ENCODE measurements at regions not wholly inside any gene's neighbourhood (a gene's known extent, or its start where the extent isn't known, plus 50 kb on each side); places are given as distances from the start of the nearest gene placed in this dataset.

- Histone ChIP-seq H3K4me1 (ENCODE audit: insufficient read depth) (no peaks in the 10 kb centered on the region), H3K27ac (ENCODE audit: low read depth) (no peak overlapping the region), H3K36me3 (ENCODE audit: insufficient read depth) (no peaks in the 10 kb centered on the region), H3K4me3 (ENCODE audit: low read depth, low read length) (no peak overlapping the region)
- DNase-seq (ENCODE audit: extremely low spot score) = no peak
- WGBS = 37% methylated on average over 2 of the region's 2 CpGs
Observed at GRCh38 chr9:82532504-82533180, 530.3 kb downstream of the RASEF start.

GRCh38 chr9:82535432-82535998, 527.4 kb downstream of the RASEF start:
- DNase-seq (ENCODE audit: extremely low spot score) = no peak
- WGBS = 73% methylated on average over 2 of the region's 2 CpGs
- H3K36me3 ChIP-seq (ENCODE audit: insufficient read depth) = no peaks in the 10 kb centered on the region
- H3K27ac ChIP-seq (ENCODE audit: low read depth) = no peak overlapping the region
- H3K4me3 ChIP-seq (ENCODE audit: low read depth, low read length) = no peak overlapping the region
- no peaks in the 10 kb centered on the region for H3K4me1 ChIP-seq (ENCODE audit: insufficient read depth)

DNA sequence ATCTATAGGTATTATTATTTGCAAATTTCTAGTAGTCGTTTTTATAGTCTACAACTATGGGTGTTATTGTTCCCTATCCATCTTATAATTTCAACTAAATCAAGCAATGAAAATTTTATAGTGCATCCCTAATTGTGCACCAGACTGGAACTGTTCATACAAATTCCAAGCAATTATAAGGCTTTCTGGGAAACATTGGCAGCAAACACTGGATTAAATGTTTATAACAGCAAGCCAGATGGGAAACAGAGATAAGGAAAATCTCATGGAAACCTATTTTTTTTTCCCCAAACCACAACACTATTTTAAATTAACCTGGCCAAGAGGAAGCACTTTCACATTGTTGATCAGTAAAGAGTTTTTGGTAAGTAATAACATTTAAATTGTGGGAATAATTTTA, 524.3 kb downstream of the RASEF start:
- H3K27ac ChIP-seq (ENCODE audit: low read depth) = no peak overlapping the region
- H3K4me3 ChIP-seq (ENCODE audit: low read depth, low read length) = no peak overlapping the region
- 38% methylated on average over 1 of the region's 1 CpG for WGBS
- H3K36me3 ChIP-seq (ENCODE audit: insufficient read depth) = no peaks in the 10 kb centered on the region
- H3K4me1 ChIP-seq (ENCODE audit: insufficient read depth) = no peaks in the 10 kb centered on the region
- no peak for DNase-seq (ENCODE audit: extremely low spot score)

- H3K4me3 ChIP-seq (ENCODE audit: low read depth, low read length) = no peak overlapping the region
- 82% methylated on average over 2 of the region's 2 CpGs for WGBS
- DNase-seq (ENCODE audit: extremely low spot score) = no peak
- no peaks in the 10 kb centered on the region for H3K36me3 ChIP-seq (ENCODE audit: insufficient read depth)
- H3K4me1 ChIP-seq (ENCODE audit: insufficient read depth) = no peaks in the 10 kb centered on the region
- H3K27ac ChIP-seq (ENCODE audit: low read depth) = no peak overlapping the region
Observed at GRCh38 chr9:82539146-82539545, 523.8 kb downstream of the RASEF start.

DNA sequence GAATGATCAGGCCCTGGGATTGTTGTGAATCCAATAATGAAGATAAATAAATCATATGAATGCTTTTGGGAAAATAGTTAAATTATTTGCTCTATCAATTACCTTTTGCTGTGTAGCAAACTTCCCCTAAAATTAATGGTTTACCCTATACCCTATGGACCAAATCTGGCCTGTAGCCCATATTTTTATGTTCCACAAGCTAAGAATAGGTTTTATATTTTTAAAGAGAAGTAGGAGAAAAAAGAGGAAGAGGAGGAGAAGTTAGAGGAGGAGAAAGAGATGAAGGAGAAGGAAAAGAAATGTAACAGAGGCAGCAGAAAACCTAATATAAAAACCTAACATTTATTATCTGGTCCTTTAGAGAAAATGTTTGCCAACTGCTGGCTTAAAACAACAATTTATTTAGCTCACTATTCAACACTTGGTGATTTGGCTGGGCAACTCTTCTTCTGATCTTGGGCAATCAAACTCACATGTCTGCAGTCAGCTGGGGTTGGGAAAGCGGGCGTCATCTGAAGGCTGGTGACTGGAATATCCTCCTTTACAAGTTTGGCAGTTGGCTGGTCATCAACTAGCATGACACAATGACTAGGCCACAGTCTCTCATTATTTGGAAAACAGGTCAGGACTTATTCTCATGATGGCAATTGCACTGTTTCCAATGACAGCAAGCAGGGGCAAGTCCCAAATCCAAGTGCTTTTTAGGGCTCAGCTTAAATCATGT, 522.9 kb downstream of the RASEF start:
- DNase-seq (ENCODE audit: extremely low spot score) = no peak
- Histone ChIP-seq H3K4me1 (ENCODE audit: insufficient read depth) (no peaks in the 10 kb centered on the region), H3K27ac (ENCODE audit: low read depth) (no peak overlapping the region), H3K36me3 (ENCODE audit: insufficient read depth) (no peaks in the 10 kb centered on the region), H3K4me3 (ENCODE audit: low read depth, low read length) (no peak overlapping the region)
- 95% methylated on average over 2 of the region's 2 CpGs for WGBS

DNA sequence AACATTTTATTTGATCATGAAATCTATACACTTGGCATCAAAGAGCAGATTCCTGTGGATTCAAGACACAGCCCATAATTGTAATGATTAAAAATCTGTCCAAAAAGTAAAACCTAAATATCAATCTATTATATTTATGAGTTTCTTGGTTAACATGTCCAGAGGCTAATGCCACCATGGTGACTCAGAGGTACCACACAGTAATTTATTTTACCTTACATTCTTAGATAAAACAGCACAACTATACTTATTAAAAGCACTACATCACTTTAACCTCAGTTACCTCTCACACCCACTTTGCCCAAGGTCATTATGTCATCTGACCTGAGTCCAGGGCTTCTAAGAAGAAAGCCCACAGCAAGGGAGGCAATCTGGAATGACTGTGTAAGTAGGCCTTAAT, 519.2 kb downstream of the RASEF start:
- Histone ChIP-seq H3K4me1 (ENCODE audit: insufficient read depth) (no peaks in the 10 kb centered on the region), H3K36me3 (ENCODE audit: insufficient read depth) (no peaks in the 10 kb centered on the region), H3K27ac (ENCODE audit: low read depth) (no peak overlapping the region), H3K4me3 (ENCODE audit: low read depth, low read length) (no peak overlapping the region)
- DNase-seq (ENCODE audit: extremely low spot score) = no peak

DNA sequence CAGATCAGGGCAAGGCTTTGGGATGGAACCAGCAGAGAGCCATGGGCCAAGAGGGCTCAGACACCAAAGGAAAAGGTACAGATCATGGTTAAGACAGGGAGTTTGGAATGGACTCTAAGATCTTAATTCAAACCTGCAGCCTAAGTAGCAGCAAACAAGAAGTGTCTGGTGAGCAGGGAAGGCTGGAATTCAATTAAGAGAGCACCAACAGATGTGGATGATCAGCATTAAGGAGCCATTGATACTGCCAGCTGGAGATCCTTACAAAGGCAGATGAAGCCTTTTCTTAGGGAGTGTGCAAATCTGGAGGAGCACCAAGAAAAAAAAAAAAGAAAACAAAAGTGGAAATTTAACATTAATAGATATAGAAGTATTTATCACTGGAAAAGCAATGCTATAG, 516.8 kb downstream of the RASEF start:
- no peak overlapping the region for H3K4me3 ChIP-seq (ENCODE audit: low read depth, low read length)
- H3K36me3 ChIP-seq (ENCODE audit: insufficient read depth) = no peaks in the 10 kb centered on the region
- no peaks in the 10 kb centered on the region for H3K4me1 ChIP-seq (ENCODE audit: insufficient read depth)
- no peak for DNase-seq (ENCODE audit: extremely low spot score)
- H3K27ac ChIP-seq (ENCODE audit: low read depth) = no peak overlapping the region

GRCh38 chr9:82547995-82548394, 514.9 kb downstream of the RASEF start:
- WGBS = 31% methylated on average over 1 of the region's 1 CpG
- H3K4me3 ChIP-seq (ENCODE audit: low read depth, low read length) = no peak overlapping the region
- no peaks in the 10 kb centered on the region for H3K4me1 ChIP-seq (ENCODE audit: insufficient read depth)
- H3K27ac ChIP-seq (ENCODE audit: low read depth) = no peak overlapping the region
- no peak for DNase-seq (ENCODE audit: extremely low spot score)
- no peaks in the 10 kb centered on the region for H3K36me3 ChIP-seq (ENCODE audit: insufficient read depth)

DNA sequence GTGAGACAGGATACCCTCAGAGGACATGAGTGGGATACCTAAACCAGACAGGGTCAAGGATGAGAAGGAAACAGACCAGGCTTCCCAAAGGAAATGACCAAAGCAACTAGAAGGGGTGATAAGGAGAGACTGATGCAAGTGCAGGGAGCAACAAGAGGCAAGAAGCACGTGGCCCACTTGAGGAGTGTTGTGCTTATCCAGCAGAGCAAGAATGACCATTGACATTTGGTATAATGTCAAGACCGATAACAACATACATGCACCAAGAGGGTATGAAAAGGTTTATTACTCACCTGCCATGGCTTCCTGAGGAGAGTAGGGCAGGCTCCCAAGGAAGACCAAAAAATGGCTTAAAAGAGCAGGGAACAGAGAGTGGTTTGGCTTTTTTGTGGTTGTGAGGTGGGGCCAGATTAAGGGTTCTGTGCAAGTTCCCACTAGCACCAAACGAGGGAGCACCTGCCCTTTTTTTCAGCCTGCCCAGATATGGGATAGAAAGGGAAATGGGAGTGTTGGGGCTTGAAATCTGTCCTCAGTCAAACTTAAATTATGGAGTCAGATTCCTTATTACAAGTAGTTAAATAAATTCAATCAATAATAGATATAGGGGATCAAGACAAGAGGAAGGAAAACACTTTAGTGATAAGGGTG, 513.6 kb downstream of the RASEF start:
- WGBS = 95% methylated on average over 3 of the region's 3 CpGs
- Histone ChIP-seq H3K4me1 (ENCODE audit: insufficient read depth) (no peaks in the 10 kb centered on the region), H3K4me3 (ENCODE audit: low read depth, low read length) (no peak overlapping the region), H3K36me3 (ENCODE audit: insufficient read depth) (no peaks in the 10 kb centered on the region), H3K27ac (ENCODE audit: low read depth) (no peak overlapping the region)
- no peak for DNase-seq (ENCODE audit: extremely low spot score)

DNA sequence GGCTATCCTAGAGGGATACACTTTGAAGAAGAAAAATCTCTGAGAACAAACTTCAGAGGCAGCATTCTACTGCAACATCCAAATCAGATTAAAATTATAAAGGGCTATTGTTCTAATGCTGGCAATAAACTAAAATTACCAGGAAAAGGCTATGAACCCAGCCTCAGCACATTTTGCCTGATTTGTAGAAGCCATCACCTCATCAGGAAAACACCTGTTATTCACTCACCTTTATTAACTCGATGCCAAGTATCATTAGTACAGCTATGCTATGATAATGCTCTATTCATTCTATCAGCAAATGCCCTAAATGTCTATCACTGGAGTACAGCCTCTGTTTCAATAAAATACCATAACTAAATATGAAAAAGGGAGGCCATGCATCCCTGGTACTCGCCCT, 510.2 kb downstream of the RASEF start:
- Histone ChIP-seq H3K27ac (ENCODE audit: low read depth) (no peak overlapping the region), H3K4me3 (ENCODE audit: low read depth, low read length) (no peak overlapping the region), H3K36me3 (ENCODE audit: insufficient read depth) (no peaks in the 10 kb centered on the region), H3K4me1 (ENCODE audit: insufficient read depth) (no peaks in the 10 kb centered on the region)
- no peak for DNase-seq (ENCODE audit: extremely low spot score)
- WGBS = 86% methylated on average over 2 of the region's 2 CpGs

- no peak for DNase-seq (ENCODE audit: extremely low spot score)
- 92% methylated on average over 8 of the region's 8 CpGs for WGBS
- Histone ChIP-seq H3K4me3 (ENCODE audit: low read depth, low read length) (no peak overlapping the region), H3K36me3 (ENCODE audit: insufficient read depth) (no peaks in the 10 kb centered on the region), H3K4me1 (ENCODE audit: insufficient read depth) (no peaks in the 10 kb centered on the region), H3K27ac (ENCODE audit: low read depth) (no peak overlapping the region)
Observed at GRCh38 chr9:82553654-82554366, 509.1 kb downstream of the RASEF start.

GRCh38 chr9:82554381-82554780, 508.6 kb downstream of the RASEF start:
- DNase-seq (ENCODE audit: extremely low spot score) = no peak
- Histone ChIP-seq H3K27ac (ENCODE audit: low read depth) (no peak overlapping the region), H3K4me3 (ENCODE audit: low read depth, low read length) (no peak overlapping the region), H3K36me3 (ENCODE audit: insufficient read depth) (no peaks in the 10 kb centered on the region), H3K4me1 (ENCODE audit: insufficient read depth) (no peaks in the 10 kb centered on the region)
- 80% methylated on average over 3 of the region's 3 CpGs for WGBS

DNA sequence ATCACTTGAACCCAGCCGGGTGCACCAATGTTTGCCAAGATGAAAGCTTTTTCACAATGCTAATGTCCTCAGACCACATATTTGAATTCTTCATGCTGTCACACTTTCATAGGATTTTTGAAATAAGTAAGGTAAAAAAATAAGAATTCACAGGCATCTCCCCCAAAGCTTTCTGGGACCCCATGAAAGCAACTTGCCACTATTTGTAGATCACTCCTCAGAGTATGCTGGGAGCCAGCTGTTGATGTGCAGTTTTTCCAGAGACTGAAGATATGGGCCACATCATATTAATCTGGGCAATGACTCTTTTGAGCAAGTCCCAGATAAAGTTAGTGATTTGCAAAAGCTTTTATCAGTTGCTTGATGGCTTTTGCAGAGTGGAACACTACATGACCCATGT, 507.9 kb downstream of the RASEF start:
- Histone ChIP-seq H3K36me3 (ENCODE audit: insufficient read depth) (no peaks in the 10 kb centered on the region), H3K27ac (ENCODE audit: low read depth) (no peak overlapping the region), H3K4me1 (ENCODE audit: insufficient read depth) (no peaks in the 10 kb centered on the region), H3K4me3 (ENCODE audit: low read depth, low read length) (no peak overlapping the region)
- DNase-seq (ENCODE audit: extremely low spot score) = no peak
- WGBS = 49% methylated on average over 1 of the region's 1 CpG
